Activated T-cell treated with anti-CD3 and anti-CD28 coated beads for 48 hours (primary cell): ENCODE measurements at regions not wholly inside any gene's neighbourhood (a gene's known extent, or its start where the extent isn't known, plus 50 kb on each side); places are given as distances from the start of the nearest gene placed in this dataset.
"Not testable (repeated sequence)": the region's sequence is repeated elsewhere in the genome, so short reads cannot be mapped to it uniquely, and the experiment has no call there.

Experiments used
- DNase-seq: peaks from one replicate; pipeline ENCODE4 v3.0.0-alpha.2; 2020; ENCODE audit warnings: low read depth

- DNase-seq = not testable (repeated sequence)
These were observed 81.5 kb downstream of the TRIM69 start for GRCh38 chr15:44817797-44818196.

- DNase-seq = not testable (repeated sequence)
These were observed 83.1 kb downstream of the TRIM69 start for GRCh38 chr15:44819331-44819987.

- not testable (repeated sequence) for DNase-seq
These were observed 84.2 kb downstream of the TRIM69 start for GRCh38 chr15:44820535-44820934.

- DNase-seq = not testable (repeated sequence)
These were observed 84.6 kb downstream of the TRIM69 start for GRCh38 chr15:44820967-44821366.

GRCh38 chr15:44824277-44825145 lies 88.2 kb downstream of the TRIM69 start:
- not testable (repeated sequence) for DNase-seq

GRCh38 chr15:44826583-44826982 lies 90.3 kb downstream of the TRIM69 start:
- DNase-seq = not testable (repeated sequence)

- DNase-seq = not testable (repeated sequence)
These were observed 92.0 kb downstream of the TRIM69 start for GRCh38 chr15:44828229-44828914.

- DNase-seq = not testable (repeated sequence)
These were observed 92.8 kb downstream of the TRIM69 start for GRCh38 chr15:44829150-44829549.

GRCh38 chr15:44830692-44831408 lies 94.5 kb downstream of the TRIM69 start:
- not testable (repeated sequence) for DNase-seq

GRCh38 chr15:44831409-44831741 lies 95.0 kb downstream of the TRIM69 start:
- DNase-seq = not testable (repeated sequence)

- DNase-seq = not testable (repeated sequence)
These were observed 95.8 kb downstream of the TRIM69 start for GRCh38 chr15:44832133-44832532.

GRCh38 chr15:44833081-44833480 lies 96.8 kb downstream of the TRIM69 start:
- DNase-seq = not testable (repeated sequence)

- DNase-seq = not testable (repeated sequence)
These were observed 97.4 kb downstream of the TRIM69 start for GRCh38 chr15:44833761-44834160.

- not testable (repeated sequence) for DNase-seq
These were observed 98.8 kb downstream of the TRIM69 start for GRCh38 chr15:44835082-44835481.

GRCh38 chr15:44836094-44836493 lies 99.8 kb downstream of the TRIM69 start:
- no peak for DNase-seq

- DNase-seq = not testable (repeated sequence)
These were observed 102.6 kb downstream of the TRIM69 start for GRCh38 chr15:44838929-44839328.

- DNase-seq = not testable (repeated sequence)
These were observed 105.4 kb downstream of the TRIM69 start for GRCh38 chr15:44841762-44842161.

GRCh38 chr15:44842883-44843282 lies 106.6 kb downstream of the TRIM69 start:
- DNase-seq = not testable (repeated sequence)

GRCh38 chr15:44844936-44845335 lies 108.6 kb downstream of the TRIM69 start:
- DNase-seq = not testable (repeated sequence)

GRCh38 chr15:44846156-44846555 lies 109.8 kb downstream of the TRIM69 start:
- DNase-seq = not testable (repeated sequence)

- DNase-seq = not testable (repeated sequence)
These were observed 108.9 kb upstream of the TERB2 start for GRCh38 chr15:44847555-44847954.

GRCh38 chr15:44848859-44849258 lies 107.6 kb upstream of the TERB2 start:
- DNase-seq = not testable (repeated sequence)
